Kidney capillary endothelial cell (primary cell): ENCODE measurements at regions not wholly inside any gene's neighbourhood (a gene's known extent, or its start where the extent isn't known, plus 50 kb on each side); places are given as distances from the start of the nearest gene placed in this dataset.

Experiments used
- DNase-seq: peaks from one replicate; pipeline ENCODE4 v3.0.0-alpha.2; 2018; ENCODE audit warnings: low spot score

DNA sequence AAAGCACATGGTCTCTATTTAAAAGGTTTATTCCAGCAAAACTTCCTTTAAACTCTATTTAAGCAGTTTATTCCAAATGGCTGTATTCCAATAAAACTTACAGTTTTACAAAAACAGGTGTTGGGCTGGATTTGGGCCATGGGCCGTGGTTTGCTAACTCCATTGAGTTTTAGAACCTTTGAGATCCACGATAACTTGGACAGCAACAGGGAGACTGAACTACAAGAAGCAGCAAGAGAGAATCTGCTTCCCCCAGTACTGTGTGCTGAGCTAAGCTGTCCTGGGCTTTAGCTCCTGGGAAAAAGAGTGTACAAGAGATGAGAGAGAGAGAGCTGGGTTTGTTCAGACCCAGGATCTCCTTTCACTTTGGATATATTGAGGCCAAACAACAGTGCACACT, 204.0 kb upstream of the CELF2 start:
- DNase-seq = no peak

DNA sequence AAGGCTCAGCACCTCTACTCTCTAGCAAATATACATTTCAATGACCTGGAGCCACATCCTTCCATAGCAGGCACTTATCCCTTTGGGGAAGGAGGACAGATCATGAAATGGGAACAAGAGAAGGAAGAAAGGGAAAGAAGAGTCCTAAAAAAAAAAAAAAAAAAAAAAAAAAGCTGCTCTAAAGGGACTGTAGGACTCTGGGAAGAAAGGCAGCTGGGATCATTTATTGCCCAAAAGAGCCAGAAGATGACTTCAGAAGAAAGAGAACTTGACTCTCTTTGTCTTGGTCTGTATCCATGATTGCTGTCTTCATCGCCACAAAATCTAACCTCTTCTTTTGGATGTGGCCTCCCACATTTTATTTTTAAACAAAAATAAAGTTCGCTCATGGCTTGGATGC, 203.6 kb upstream of the CELF2 start:
- DNase-seq = no peak

GRCh38 chr10:10816447-10816846, 201.2 kb upstream of the CELF2 start:
- no peak for DNase-seq

DNA sequence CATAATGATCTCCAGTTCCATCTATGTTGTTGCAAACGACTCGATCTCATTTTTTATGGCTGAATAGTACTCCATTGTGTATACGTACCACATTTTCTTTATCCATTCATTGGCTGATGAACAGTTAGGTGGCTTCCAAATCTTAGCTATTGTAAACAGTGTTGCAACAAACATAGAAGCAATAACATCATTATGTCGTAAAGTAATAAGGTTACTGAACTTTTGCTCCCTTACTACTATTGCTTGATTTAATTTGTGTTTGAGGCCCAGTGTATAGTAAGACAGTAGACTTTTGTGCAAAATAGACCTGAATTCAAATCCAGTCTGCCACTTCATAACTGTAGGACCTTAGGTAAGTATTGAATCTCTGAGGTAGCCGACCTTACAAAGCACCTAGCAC, 200.1 kb upstream of the CELF2 start:
- no peak for DNase-seq

GRCh38 chr10:10818082-10818481, 199.6 kb upstream of the CELF2 start:
- no peak for DNase-seq

- no peak for DNase-seq
These were observed 198.3 kb upstream of the CELF2 start for GRCh38 chr10:10819206-10819856.

- no peak for DNase-seq
These were observed 195.7 kb upstream of the CELF2 start for GRCh38 chr10:10821926-10822325.

- DNase-seq = no peak
These were observed 193.0 kb upstream of the CELF2 start for GRCh38 chr10:10824591-10825148.

- peak; percentile 65 for DNase-seq
These were observed 191.5 kb upstream of the CELF2 start for GRCh38 chr10:10826125-10826524.

DNA sequence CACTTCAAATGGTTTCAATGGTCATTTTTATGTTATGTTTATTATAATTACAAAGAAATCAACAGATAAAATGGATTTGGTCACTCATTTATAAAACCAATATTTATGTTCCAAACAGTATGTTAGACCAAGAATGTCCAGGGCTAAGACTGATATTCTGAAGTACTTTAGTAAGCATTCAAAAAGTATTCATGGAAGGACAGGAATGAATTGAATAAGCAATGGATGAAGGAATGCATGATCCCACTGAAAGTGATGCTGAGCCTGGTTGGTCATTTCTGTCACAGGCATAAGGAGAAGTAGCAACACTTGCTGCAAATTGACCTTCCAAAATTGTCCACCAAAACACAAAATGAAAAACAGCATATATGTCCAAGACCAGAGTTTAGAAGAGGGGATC, 189.0 kb upstream of the CELF2 start:
- no peak for DNase-seq

DNA sequence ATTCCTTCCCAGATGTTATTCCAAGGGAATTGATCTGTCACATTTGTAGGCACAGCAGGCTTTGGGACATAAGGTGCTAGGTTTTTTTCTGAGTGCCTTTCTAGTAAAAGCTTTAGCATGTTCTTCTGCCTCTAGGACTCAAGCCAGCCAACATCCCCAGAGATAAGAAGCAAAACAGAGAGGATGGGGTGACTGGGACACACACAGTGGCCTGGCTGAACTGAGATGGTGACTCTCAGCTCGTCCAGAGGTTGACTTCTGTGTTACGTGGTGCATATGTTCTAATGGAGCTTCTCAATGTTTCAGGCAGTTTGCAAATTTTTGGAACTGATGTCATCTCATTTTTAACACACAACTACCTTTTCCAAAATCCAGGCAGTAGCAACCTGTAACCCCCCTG, 188.1 kb upstream of the CELF2 start:
- no peak for DNase-seq

DNA sequence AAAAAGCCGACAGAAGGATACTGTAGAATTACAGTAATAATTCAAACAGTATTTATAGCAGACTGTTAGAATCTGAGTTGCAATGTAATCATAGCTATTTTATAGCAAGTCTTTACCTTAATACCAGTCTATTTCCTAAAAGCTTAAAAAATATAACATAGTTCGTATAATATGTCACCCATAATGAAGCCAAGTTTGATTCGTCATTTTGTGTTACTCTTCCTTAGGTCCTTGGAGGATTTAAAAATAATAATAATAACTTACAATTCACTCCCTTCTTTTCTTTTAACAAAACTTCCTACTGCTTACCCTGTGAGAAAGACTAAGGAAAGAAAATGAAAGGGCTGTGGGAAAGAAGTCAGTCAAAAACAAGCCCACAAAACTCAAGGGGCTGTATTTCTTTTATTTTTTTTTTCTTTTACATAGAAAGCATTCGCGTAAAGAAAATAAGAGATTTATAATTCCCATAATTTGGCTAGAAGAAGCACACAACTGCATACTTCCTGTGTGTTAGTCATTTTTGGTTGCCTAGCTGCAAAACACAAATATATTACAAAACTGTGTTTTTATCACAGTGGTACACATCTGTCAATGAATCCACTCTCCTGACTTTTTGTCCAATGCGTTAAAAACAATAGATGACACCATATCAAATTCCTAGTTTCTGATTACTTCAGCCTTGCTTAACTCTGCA, 187.2 kb upstream of the CELF2 start:
- peak; percentile 82 for DNase-seq

DNA sequence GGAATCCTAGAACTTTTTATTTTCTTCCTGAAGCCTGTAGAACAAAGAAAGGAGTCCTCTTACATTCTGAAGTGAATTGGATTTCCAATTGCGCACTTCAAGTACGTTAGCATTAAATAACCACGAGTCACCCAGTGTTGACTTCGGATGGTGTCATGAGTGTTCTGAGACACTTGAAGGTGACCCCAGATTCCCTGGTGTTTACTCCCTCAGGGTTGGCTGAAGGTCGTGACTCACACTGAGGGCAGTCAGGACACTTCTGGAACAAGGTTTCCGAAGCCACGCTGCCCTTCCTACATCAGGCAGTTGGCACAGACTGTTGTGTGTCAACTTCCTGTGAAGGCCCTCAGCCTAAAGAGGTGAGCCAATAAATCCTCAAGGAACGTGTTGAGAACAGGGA, 186.6 kb upstream of the CELF2 start:
- peak; percentile 95 for DNase-seq

DNA sequence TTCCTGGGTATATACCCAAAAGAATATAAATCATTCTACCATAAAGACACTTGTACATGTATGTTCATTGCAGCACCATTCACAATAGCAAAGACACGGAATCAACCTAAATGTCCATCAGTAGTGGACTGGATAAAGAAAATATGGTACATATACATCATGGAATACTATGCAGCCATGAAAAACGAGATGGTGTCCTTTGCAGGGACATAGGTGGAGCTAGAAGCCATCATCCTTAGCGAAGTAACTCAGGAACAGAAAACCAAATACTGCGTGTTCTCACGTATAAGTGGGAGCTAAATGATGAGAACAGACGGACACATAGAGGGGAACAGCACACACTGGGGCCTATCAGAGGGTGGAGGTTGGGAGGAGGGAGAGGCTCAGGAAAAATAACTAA, 183.7 kb upstream of the CELF2 start:
- no peak for DNase-seq

DNA sequence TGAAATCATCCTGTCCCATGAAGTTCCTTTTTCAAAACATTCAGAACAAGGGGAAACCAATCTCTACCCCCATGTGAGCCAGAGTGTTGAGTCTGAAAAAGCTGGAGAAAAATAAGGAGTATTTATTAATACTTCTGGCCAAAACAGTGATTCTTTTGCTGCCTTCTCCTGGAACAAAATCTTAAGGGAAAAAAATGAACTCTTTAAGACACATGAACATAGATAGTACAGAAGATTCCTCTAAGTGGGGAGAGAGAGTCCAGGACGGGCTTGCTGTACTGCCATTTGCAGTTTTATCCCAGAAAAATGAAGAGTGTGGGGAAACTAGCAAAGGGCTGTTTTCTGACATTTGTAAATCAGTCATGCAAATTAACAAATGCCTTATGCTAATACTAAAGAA, 173.4 kb upstream of the CELF2 start:
- no peak for DNase-seq

GRCh38 chr10:10845185-10845584, 172.5 kb upstream of the CELF2 start:
- DNase-seq = no peak

GRCh38 chr10:10845826-10846503, 171.7 kb upstream of the CELF2 start:
- DNase-seq = no peak

GRCh38 chr10:10846504-10846900, 171.2 kb upstream of the CELF2 start:
- no peak for DNase-seq

GRCh38 chr10:10847387-10847786, 170.3 kb upstream of the CELF2 start:
- no peak for DNase-seq

DNA sequence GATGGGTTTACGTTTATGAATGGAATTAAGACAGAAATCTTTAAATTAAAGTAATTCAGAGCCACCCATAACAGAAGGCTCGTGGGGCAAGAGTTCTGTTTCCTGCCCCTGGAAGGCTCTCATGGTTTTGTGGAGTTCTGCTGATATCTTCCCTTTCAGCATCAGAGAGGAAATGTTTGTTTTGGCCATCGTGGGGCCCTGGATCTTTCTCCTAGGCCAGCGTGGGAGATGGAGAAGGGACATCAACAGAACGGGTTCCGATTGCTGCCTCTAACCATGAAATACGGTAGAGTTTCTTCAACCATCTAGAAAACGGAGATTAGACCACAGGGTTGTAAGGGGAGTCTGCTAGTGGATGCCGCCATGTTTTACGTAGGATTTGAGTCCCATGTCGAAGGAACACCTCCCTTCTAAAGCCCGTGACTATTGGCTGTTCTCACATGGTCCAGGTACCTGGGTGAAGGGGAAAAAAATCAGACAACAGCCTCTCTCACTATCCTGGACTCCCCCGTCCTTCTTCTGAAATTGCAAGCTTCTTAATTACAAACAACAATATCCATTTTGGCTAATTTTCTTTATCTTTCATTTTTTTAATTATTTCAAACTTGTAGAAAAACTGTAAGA, 169.1 kb upstream of the CELF2 start:
- DNase-seq = no peak

GRCh38 chr10:10849306-10849705, 168.4 kb upstream of the CELF2 start:
- no peak for DNase-seq

DNA sequence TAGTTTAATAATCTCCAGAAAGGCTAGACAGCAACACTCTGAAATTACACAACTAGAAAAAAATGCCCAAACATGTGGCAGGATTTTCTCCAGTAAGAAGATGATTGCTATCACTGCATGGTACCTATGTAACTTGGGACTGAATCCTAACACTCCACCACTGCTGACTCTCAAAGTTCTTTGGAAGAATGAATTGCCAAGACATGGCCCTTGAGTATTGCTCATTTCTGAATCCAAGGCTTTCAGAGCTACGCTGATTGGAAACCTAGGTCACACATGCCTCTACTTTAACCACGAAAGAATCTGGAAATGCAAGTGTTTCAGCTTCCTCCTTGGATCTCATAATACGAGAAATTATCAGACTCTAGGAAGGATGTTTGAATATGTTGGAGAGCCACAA, 167.5 kb upstream of the CELF2 start:
- DNase-seq = no peak

DNA sequence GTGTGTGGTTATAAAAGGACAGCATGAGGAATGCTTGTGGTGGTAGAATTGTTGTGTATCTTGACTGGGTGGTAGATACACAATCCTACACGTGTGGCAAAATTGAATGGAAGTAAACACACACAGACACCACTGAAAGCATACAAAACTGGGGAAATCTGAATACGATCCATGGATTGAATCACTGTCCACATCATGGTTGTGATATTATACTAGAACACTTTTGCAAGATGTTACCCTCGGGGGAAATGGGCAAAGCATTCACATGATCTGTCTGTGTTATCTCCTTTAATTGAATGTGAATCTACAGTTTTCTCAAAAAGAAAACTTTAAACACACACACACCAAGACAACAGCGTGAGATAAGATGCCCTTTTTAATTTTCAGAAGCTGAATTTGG, 165.2 kb upstream of the CELF2 start:
- no peak for DNase-seq
